ENCODE measurements at regions not wholly inside any gene's neighbourhood (a gene's known extent, or its start where the extent isn't known, plus 50 kb on each side); places are given as distances from the start of the nearest gene placed in this dataset.

DNA sequence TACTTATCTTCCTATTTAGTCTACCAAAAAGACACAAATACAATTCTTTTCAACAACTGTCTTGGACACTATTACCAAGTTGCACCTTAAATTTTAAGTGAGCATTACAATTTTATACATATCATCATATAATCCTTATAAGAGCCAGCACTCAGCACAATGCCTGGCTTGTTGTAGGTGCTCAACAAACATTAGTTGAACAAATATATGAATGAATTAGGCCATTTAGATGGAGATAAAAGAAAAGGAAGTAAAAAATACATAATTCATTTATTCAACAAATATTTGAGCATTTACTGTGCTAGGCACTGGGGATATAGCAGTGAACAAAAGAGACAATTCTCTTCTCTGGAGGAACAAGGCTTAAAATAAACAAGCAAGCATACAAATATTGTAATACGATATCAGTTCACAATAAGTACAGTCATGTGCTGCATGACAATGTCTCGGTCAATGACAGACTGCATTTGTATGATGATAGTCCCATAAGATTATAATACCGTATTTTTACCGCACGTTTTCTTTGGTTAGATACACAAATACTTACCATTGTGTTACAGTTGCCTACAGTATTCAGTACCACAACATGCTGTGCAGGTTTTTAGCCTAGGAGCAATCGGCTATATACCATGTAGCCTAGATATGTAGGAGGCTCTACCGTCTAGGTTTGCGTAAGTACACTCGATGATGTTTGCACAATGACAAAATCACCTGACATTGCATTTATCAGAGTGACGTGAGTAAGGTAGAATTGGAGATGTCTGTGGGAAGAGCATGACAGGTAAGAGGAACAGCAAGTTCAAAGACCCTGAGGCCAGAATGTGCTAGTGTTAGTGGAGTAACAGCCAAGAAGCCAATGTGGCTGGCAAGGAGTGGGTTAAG is 86.4 kb upstream of the HS3ST2 start:
- H3K4me3 ChIP-seq (ENCODE audit: low read length in 2 of 2): no peak overlapping the region
- H3K27me3 ChIP-seq (ENCODE audit: control insufficient read depth in 2 of 2, insufficient read depth in 2 of 2, low read length in 2 of 2): peaks cover 0 to 7% of the 10 kb centered on the region in 2 donors
- no peaks in the 10 kb centered on the region for H3K36me3 ChIP-seq (ENCODE audit: control insufficient read depth in 2 of 2, insufficient read depth in 2 of 2, low read length in 2 of 2)
- H3K27ac ChIP-seq (ENCODE audit: low read depth in 2 of 2, low read length in 2 of 2): no peak overlapping the region
- no peaks in the 10 kb centered on the region for H3K9me3 ChIP-seq (ENCODE audit: control insufficient read depth in 2 of 2, low read length in 2 of 2)
- no peak overlapping the region for H3K9ac ChIP-seq (ENCODE audit: low read depth in 1 of 2, low read length in 2 of 2)
- peaks cover 0 to 2% of the 10 kb centered on the region in 2 donors for H3K4me1 ChIP-seq (ENCODE audit: control insufficient read depth in 2 of 2, insufficient read depth in 2 of 2, low read length in 2 of 2)

DNA sequence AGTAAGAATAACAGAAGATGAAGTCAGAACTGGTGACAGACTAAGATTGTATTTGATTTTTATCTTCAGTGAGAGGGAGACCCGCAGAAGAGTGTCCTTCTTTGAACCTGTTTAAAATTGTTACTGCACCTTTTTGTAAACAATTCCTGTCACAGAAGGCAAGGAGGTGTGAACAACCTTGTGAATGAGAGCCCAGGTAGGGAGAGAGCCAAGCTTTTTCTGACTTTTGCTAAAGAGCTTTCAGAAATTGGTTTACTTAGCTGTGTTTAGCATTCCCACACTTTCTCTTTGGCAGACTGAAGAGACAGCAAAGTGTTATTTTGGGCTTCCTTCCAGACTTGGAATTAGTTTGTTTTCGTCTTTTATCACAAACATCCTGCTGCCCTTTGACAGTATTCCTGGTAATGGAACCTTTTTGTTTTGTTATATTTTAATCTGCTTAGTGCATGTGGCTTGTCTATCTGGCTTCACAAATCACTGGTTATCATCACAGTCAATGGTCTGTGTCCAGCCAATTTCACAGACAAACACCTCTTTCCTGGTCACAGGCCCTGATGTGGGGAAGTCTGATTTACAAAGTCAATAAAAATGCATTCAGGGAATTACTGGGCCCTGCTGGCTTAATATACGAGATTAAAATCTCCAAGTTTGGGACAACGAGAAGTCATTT is 85.7 kb upstream of the HS3ST2 start:
- Histone ChIP-seq H3K27me3 (ENCODE audit: control insufficient read depth in 2 of 2, insufficient read depth in 2 of 2, low read length in 2 of 2) (peaks cover 0 to 7% of the 10 kb centered on the region in 2 donors), H3K9ac (ENCODE audit: low read depth in 1 of 2, low read length in 2 of 2) (no peak overlapping the region), H3K27ac (ENCODE audit: low read depth in 2 of 2, low read length in 2 of 2) (no peak overlapping the region)

DNA sequence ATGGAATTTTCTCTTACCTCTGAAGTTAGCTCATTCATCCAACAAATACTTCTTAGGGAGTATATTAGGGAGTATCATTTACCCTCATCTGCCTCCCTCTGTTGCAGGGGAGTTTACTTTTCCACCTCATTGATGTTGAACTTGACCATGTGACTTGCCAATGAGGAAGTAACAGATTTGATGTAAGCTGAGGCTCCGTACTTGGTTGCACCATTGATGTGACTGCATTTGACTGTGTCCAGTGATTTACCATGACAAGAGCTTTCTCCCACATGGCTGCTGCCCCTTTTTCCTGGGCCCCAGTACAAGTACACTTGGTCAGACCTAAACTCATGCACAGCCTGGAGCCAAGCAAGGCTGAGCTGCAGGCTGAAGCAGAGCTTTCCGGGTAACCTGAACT is 81.6 kb upstream of the HS3ST2 start:
- Histone ChIP-seq H3K27me3 (ENCODE audit: control insufficient read depth in 2 of 2, insufficient read depth in 2 of 2, low read length in 2 of 2) (peaks cover 2 to 4% of the 10 kb centered on the region in 2 donors), H3K36me3 (ENCODE audit: control insufficient read depth in 2 of 2, insufficient read depth in 2 of 2, low read length in 2 of 2) (no peaks in the 10 kb centered on the region), H3K9ac (ENCODE audit: low read depth in 1 of 2, low read length in 2 of 2) (no peak overlapping the region), H3K4me1 (ENCODE audit: control insufficient read depth in 2 of 2, insufficient read depth in 2 of 2, low read length in 2 of 2) (peaks cover 0 to 4% of the 10 kb centered on the region in 2 donors), H3K27ac (ENCODE audit: low read depth in 2 of 2, low read length in 2 of 2) (no peak overlapping the region), H3K4me3 (ENCODE audit: low read length in 2 of 2) (no peak overlapping the region), H3K9me3 (ENCODE audit: control insufficient read depth in 2 of 2, low read length in 2 of 2) (no peaks in the 10 kb centered on the region)

More for the DNA sequence above, 85.7 kb upstream of the HS3ST2 start:
- no peak overlapping the region for H3K4me3 ChIP-seq (ENCODE audit: low read length in 2 of 2)
- no peaks in the 10 kb centered on the region for H3K9me3 ChIP-seq (ENCODE audit: control insufficient read depth in 2 of 2, low read length in 2 of 2)
- peaks cover 0 to 2% of the 10 kb centered on the region in 2 donors for H3K4me1 ChIP-seq (ENCODE audit: control insufficient read depth in 2 of 2, insufficient read depth in 2 of 2, low read length in 2 of 2)
- H3K36me3 ChIP-seq (ENCODE audit: control insufficient read depth in 2 of 2, insufficient read depth in 2 of 2, low read length in 2 of 2): no peaks in the 10 kb centered on the region

DNA sequence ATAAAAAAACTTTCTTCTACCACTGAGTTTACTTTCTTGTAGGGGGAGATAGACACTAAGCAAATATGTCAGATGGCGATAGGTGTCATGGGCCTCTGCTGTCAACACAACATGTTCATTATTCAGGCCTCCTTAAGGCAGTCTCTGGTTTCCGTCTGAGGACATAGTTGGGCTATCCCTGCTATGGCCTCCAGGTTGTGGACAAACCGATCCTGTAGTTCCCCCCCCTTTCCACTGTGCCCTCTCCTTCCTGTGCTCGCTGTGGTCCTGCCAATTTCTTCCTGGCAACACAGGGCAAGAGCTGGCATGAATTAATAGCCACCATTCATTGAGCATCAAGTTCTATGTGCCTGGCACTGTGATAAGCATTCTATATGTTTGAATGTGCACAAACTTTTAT is 81.0 kb upstream of the HS3ST2 start:
- Histone ChIP-seq H3K27ac (ENCODE audit: low read depth in 2 of 2, low read length in 2 of 2) (no peak overlapping the region), H3K36me3 (ENCODE audit: control insufficient read depth in 2 of 2, insufficient read depth in 2 of 2, low read length in 2 of 2) (no peaks in the 10 kb centered on the region), H3K4me3 (ENCODE audit: low read length in 2 of 2) (no peak overlapping the region), H3K4me1 (ENCODE audit: control insufficient read depth in 2 of 2, insufficient read depth in 2 of 2, low read length in 2 of 2) (peaks cover 0 to 2% of the 10 kb centered on the region in 2 donors), H3K9ac (ENCODE audit: low read depth in 1 of 2, low read length in 2 of 2) (no peak overlapping the region), H3K9me3 (ENCODE audit: control insufficient read depth in 2 of 2, low read length in 2 of 2) (no peaks in the 10 kb centered on the region), H3K27me3 (ENCODE audit: control insufficient read depth in 2 of 2, insufficient read depth in 2 of 2, low read length in 2 of 2) (peaks cover 2 to 4% of the 10 kb centered on the region in 2 donors)

DNA sequence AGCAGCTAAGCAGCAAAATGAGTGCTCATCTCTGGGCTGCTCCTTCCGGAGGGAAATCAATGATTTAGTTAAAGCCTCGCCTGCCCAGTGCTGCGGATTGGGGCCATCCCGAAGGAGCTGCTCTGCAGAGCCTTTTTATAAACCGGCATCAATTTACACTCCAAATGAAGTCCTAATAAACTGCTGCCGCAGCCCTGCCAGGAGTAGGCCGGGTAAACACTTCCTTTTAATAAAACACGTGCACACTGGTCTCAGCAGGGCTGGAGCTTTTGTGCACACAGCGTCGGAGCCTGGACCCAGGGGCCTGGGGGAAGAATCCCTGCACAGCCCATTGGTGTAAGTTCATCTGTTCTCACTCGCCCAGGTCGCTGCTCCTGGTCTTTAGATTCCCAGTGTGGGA is 79.6 kb upstream of the HS3ST2 start:
- Histone ChIP-seq H3K9me3 (ENCODE audit: control insufficient read depth in 2 of 2, low read length in 2 of 2) (no peaks in the 10 kb centered on the region), H3K9ac (ENCODE audit: low read depth in 1 of 2, low read length in 2 of 2) (no peak overlapping the region), H3K4me1 (ENCODE audit: control insufficient read depth in 2 of 2, insufficient read depth in 2 of 2, low read length in 2 of 2) (peaks cover 0 to 2% of the 10 kb centered on the region in 2 donors), H3K4me3 (ENCODE audit: low read length in 2 of 2) (no peak overlapping the region), H3K27ac (ENCODE audit: low read depth in 2 of 2, low read length in 2 of 2) (no peak overlapping the region), H3K36me3 (ENCODE audit: control insufficient read depth in 2 of 2, insufficient read depth in 2 of 2, low read length in 2 of 2) (no peaks in the 10 kb centered on the region), H3K27me3 (ENCODE audit: control insufficient read depth in 2 of 2, insufficient read depth in 2 of 2, low read length in 2 of 2) (peaks cover 0 to 2% of the 10 kb centered on the region in 2 donors)

DNA sequence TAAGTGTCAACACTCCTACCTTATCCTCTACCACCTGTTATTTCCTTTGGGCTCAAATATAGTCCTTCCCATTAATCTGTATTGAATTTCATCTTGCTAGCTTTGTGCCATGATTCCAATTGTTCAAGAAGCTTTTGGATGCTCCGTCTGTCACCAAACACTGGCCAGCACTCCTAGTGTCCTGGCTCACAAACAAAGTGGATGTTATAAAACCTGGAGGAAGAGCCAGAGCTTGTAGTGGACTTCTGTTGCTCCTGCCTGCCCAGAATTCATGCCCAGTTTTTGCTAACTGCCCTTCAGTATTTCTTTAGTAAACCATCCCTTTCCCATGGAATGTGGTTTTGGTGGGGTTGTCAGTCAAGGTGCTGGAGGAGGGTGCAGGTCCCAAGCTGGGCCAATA is 77.2 kb upstream of the HS3ST2 start:
- Histone ChIP-seq H3K4me1 (ENCODE audit: control insufficient read depth in 2 of 2, insufficient read depth in 2 of 2, low read length in 2 of 2) (peaks cover 0 to 2% of the 10 kb centered on the region in 2 donors), H3K9me3 (ENCODE audit: control insufficient read depth in 2 of 2, low read length in 2 of 2) (no peaks in the 10 kb centered on the region), H3K36me3 (ENCODE audit: control insufficient read depth in 2 of 2, insufficient read depth in 2 of 2, low read length in 2 of 2) (no peaks in the 10 kb centered on the region), H3K9ac (ENCODE audit: low read depth in 1 of 2, low read length in 2 of 2) (no peak overlapping the region), H3K4me3 (ENCODE audit: low read length in 2 of 2) (no peak overlapping the region), H3K27ac (ENCODE audit: low read depth in 2 of 2, low read length in 2 of 2) (no peak overlapping the region), H3K27me3 (ENCODE audit: control insufficient read depth in 2 of 2, insufficient read depth in 2 of 2, low read length in 2 of 2) (peaks cover 0 to 2% of the 10 kb centered on the region in 2 donors)

DNA sequence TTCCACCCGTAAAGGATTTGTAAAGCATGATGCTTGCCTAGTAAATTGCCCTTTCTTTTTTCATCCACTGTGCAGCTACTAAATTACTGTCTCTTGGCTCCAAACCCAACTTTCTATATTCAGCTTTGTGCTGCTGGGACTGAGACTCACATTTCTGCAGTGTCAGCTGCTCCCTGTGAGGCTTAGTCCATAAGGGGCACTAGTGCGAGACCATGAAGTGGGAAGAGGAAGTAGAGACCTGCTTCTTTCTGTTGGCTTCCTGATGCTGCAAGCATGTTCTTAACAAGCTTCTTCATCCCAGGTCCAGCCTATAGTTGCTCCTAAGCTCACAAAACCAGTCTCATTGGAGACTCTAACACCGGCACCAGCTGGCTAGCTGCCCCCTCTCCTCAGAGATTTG is 74.9 kb upstream of the HS3ST2 start:
- H3K27me3 ChIP-seq (ENCODE audit: control insufficient read depth in 2 of 2, insufficient read depth in 2 of 2, low read length in 2 of 2): peaks cover 0 to 2% of the 10 kb centered on the region in 2 donors
- H3K4me1 ChIP-seq (ENCODE audit: control insufficient read depth in 2 of 2, insufficient read depth in 2 of 2, low read length in 2 of 2): peaks cover 0 to 2% of the 10 kb centered on the region in 2 donors
- H3K9ac ChIP-seq (ENCODE audit: low read depth in 1 of 2, low read length in 2 of 2): no peak overlapping the region
- no peaks in the 10 kb centered on the region for H3K36me3 ChIP-seq (ENCODE audit: control insufficient read depth in 2 of 2, insufficient read depth in 2 of 2, low read length in 2 of 2)
- no peaks in the 10 kb centered on the region for H3K9me3 ChIP-seq (ENCODE audit: control insufficient read depth in 2 of 2, low read length in 2 of 2)
- no peak overlapping the region for H3K27ac ChIP-seq (ENCODE audit: low read depth in 2 of 2, low read length in 2 of 2)
- H3K4me3 ChIP-seq (ENCODE audit: low read length in 2 of 2): no peak overlapping the region

DNA sequence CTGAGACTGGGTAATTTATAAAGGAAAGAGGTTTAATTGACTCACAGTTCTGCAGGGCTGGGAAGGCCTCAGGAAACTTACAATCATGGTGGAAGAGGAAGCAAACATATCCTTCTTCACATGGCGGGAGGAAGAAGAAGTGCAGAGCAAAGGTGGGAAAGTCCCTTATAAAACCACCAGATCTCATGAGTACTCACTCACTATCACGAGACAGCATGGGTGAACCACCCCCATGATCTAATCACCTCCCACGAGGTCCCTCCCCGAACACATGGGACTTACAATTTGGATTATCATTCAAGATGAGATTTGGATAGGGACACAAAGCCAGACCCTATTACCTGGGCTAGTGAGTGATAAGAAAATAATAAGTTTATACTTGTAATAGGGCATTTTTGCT is 70.6 kb upstream of the HS3ST2 start:
- Histone ChIP-seq H3K27me3 (ENCODE audit: control insufficient read depth in 2 of 2, insufficient read depth in 2 of 2, low read length in 2 of 2) (no peaks in the 10 kb centered on the region), H3K4me1 (ENCODE audit: control insufficient read depth in 2 of 2, insufficient read depth in 2 of 2, low read length in 2 of 2) (no peaks in the 10 kb centered on the region), H3K4me3 (ENCODE audit: low read length in 2 of 2) (no peak overlapping the region), H3K9ac (ENCODE audit: low read depth in 1 of 2, low read length in 2 of 2) (no peak overlapping the region), H3K36me3 (ENCODE audit: control insufficient read depth in 2 of 2, insufficient read depth in 2 of 2, low read length in 2 of 2) (no peaks in the 10 kb centered on the region), H3K27ac (ENCODE audit: low read depth in 2 of 2, low read length in 2 of 2) (no peak overlapping the region), H3K9me3 (ENCODE audit: control insufficient read depth in 2 of 2, low read length in 2 of 2) (no peaks in the 10 kb centered on the region)

DNA sequence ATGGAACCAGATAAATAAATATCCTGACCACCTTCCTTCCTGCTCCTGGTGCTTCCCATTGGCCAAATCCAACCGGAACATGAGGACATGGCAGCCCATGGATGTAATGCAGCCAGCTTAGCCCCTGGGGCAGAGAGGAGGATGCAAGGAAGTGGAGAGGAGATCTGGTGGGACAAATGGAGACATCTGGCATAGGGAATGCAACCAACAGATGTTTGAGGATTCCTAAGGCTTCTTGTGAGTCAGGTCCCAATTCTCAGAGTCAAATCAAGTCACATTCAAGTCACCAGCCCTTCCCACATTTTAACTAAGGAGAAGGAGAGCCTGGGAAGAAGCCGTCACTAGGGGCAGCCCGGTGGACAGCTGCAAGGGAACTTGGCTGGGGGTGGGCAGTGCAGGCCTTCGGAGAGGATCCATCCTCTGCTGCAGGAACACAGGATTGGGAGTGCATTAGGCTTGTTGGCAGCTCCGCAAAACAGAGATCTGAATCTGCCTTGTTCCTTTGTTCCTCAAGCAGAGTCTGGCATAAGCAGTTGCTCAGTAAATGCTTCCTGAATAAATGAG is 62.8 kb upstream of the HS3ST2 start:
- Histone ChIP-seq H3K9ac (ENCODE audit: low read depth in 1 of 2, low read length in 2 of 2) (no peak overlapping the region), H3K27ac (ENCODE audit: low read depth in 2 of 2, low read length in 2 of 2) (no peak overlapping the region), H3K27me3 (ENCODE audit: control insufficient read depth in 2 of 2, insufficient read depth in 2 of 2, low read length in 2 of 2) (no peaks in the 10 kb centered on the region), H3K4me3 (ENCODE audit: low read length in 2 of 2) (no peak overlapping the region), H3K36me3 (ENCODE audit: control insufficient read depth in 2 of 2, insufficient read depth in 2 of 2, low read length in 2 of 2) (no peaks in the 10 kb centered on the region), H3K4me1 (ENCODE audit: control insufficient read depth in 2 of 2, insufficient read depth in 2 of 2, low read length in 2 of 2) (no peaks in the 10 kb centered on the region), H3K9me3 (ENCODE audit: control insufficient read depth in 2 of 2, low read length in 2 of 2) (no peaks in the 10 kb centered on the region)

DNA sequence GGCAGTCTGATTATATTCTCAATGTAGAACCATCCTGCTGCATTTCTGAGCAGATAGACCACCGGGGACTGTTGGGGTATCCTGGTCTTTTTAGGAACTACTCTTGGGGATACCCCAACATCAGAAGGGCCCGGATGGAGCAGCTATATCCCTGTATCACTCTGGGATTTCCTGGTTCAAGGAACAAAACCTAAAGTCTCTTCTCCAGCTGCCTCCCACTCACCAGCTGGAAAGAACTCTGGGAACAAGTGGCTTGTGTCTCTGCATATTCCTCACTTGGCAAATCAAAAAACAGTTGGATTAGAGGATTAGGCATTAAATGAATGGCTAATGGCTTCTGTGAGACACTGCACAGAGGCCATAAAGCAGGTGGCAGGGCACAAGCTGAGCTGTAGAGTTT is 62.3 kb upstream of the HS3ST2 start:
- Histone ChIP-seq H3K27me3 (ENCODE audit: control insufficient read depth in 2 of 2, insufficient read depth in 2 of 2, low read length in 2 of 2) (no peaks in the 10 kb centered on the region), H3K4me3 (ENCODE audit: low read length in 2 of 2) (no peak overlapping the region), H3K9ac (ENCODE audit: low read depth in 1 of 2, low read length in 2 of 2) (no peak overlapping the region), H3K36me3 (ENCODE audit: control insufficient read depth in 2 of 2, insufficient read depth in 2 of 2, low read length in 2 of 2) (no peaks in the 10 kb centered on the region), H3K4me1 (ENCODE audit: control insufficient read depth in 2 of 2, insufficient read depth in 2 of 2, low read length in 2 of 2) (no peaks in the 10 kb centered on the region), H3K9me3 (ENCODE audit: control insufficient read depth in 2 of 2, low read length in 2 of 2) (no peaks in the 10 kb centered on the region), H3K27ac (ENCODE audit: low read depth in 2 of 2, low read length in 2 of 2) (no peak overlapping the region)

Data from mucosa of rectum (tissue), 2 donors.